DOHH2 (cell line): ENCODE measurements at regions not wholly inside any gene's neighbourhood (a gene's known extent, or its start where the extent isn't known, plus 50 kb on each side); places are given as distances from the start of the nearest gene placed in this dataset.

Source experiments
- EZH2phosphoT487 ChIP-seq: fragments of 200-600 bp; sonication (generic); IDR thresholded peaks from 2 replicates; pipeline ENCODE4 v1.6.1; 2017; ENCODE audit warnings: borderline replicate concordance, mild to moderate bottlenecking, antibody characterized with exemption, low read length, moderate library complexity, mixed read lengths
- TF ChIP-seq, protein P1 (sequence below): fragments of 200-600 bp; sonication (generic); IDR thresholded peaks from one replicate; pipeline ENCODE4 v1.5.1; 2014; ENCODE audit warnings: antibody characterized with exemption, mild to moderate bottlenecking, low read depth, low read length; ENCODE audit not compliant: poor library complexity, severe bottlenecking

- TF ChIP-seq, protein P1, sequence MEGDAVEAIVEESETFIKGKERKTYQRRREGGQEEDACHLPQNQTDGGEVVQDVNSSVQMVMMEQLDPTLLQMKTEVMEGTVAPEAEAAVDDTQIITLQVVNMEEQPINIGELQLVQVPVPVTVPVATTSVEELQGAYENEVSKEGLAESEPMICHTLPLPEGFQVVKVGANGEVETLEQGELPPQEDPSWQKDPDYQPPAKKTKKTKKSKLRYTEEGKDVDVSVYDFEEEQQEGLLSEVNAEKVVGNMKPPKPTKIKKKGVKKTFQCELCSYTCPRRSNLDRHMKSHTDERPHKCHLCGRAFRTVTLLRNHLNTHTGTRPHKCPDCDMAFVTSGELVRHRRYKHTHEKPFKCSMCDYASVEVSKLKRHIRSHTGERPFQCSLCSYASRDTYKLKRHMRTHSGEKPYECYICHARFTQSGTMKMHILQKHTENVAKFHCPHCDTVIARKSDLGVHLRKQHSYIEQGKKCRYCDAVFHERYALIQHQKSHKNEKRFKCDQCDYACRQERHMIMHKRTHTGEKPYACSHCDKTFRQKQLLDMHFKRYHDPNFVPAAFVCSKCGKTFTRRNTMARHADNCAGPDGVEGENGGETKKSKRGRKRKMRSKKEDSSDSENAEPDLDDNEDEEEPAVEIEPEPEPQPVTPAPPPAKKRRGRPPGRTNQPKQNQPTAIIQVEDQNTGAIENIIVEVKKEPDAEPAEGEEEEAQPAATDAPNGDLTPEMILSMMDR, result no peak
- no peak for TF ChIP-seq EZH2phosphoT487
Observed at GRCh38 chr9:78713614-78714405, 416.9 kb downstream of the PSAT1 start.
